CD1c-positive myeloid dendritic cell (primary cell): ENCODE measurements at regions not wholly inside any gene's neighbourhood (a gene's known extent, or its start where the extent isn't known, plus 50 kb on each side); places are given as distances from the start of the nearest gene placed in this dataset.

Experiments
- DNase-seq: peaks from one replicate; pipeline ENCODE4 v3.0.0-alpha.2; 2016; ENCODE audit errors: extremely low spot score

DNA sequence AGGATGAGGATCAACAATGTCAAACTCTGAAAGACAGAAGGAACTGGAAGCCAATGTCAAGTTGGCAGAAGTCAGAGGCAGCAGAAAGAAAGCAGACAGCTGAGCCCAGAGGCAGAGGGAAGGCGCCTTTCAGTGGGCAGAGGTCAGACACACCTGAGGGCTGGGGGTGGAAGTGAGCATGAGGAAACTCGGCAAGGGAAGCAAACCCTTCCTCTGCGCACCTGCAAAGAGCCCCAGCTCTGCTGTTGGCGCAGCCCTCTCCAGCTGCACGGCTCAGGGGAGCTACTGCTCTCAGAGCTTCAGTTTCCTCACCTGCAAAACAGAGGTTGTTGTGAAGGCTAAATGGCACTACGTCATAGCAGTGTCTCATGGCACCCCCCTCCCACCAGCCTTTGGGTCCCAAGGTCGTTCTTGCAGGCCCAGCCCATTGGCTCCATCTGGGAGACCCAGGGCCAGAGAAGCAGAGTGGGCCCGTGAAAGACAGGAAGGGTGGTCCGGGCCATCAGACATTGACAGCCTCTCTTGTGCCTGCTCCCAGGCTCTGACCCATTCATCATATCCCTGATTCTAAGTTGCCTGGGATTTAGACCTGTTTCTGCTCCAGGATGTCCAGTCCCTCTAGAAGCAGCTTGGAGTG lies 53.3 kb upstream of the SLC6A11 start:
- no peak for DNase-seq

GRCh38 chr3:10763248-10763620 lies 52.8 kb upstream of the SLC6A11 start:
- no peak for DNase-seq

DNA sequence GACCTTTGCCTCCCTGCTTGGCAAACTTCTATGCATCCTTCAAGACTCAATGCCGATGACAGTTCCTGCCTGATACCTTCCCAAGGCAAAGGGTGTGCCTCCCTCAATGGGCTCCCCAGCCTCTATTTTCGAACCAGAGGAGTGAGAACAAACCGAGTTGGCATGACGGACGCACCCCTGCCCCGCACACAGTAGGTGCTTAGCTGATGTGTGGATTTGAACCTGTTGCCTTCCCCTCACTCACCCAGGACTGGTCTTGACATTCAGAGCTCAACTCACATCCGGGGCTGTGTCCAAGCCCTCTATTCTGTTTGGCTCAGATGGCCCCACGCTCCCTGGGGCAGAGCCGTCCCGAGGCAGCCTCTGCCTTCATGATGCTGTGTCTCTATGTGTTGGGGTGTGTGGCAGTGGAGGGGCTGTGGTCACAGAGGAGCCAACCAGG lies 52.2 kb upstream of the SLC6A11 start:
- no peak for DNase-seq

DNA sequence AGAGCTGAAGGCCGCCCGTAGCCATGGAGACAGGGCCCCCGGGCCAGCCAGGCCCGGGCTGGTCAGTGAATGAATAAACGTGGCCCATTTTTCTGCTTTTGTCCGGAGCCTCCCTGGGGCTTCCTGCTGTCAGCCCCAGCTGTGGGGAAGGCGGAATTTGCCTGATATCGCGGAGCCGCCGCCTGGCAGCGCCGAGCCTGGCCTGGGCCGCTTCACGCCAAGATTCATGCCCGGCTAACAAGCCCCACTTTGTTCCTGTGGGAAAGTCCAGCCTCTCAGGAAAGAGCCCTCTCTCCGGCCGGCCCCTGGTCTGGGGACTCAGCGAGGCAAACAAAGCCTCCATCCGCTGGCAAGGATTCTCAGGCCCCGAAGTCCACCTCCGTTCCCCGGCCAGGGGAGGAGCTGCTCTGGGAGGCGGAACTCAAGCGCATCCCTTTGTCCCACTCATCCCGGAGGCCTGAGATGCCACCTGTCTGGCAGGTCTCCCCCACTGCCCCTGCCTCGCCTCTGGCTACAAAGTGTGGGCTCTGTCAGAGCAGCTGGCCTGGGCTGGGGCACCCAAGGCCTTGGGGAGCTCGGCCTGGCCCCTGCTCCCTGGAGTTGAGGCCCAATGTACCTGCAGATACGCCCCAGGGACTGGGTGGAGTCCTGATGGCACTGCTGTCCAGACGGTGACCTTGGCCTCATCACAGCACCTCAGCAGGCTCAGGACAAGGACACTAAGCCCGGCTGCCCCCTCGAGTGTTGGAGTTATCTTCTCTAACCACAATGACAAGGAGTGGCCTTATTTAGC lies 51.6 kb upstream of the SLC6A11 start:
- DNase-seq: no peak

DNA sequence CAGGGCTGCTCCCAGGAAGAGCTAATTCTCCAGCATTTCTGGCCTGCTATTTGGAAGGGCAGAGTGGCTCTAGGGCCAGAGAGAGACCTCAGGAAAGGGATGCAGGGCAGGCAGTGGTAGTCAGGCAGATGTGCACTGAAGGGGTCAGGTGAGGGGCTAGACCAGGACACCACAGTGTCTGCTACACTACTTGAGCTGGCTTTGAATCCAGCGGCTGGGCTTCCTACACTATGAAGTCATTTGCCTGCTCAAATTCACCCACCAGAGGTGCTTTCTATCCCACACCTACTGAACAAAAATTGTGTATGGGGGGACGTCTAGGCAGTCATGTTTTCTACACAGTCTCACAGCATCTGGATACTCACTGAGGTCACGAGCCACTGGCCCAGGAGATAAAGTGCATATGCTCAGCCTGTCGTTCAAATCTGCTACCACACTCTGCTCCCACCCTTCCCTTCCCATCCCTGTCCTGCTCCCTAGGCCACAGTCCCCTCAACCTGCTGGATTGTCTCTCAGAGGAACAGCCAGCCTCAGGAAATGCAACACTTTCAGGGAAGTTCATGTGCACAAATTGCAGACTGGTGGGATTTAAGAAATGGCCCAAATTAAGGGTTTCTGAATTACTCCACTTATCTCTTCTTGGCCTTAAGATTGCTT lies 49.9 kb upstream of the SLC6A11 start:
- DNase-seq: no peak
